Esophagus muscularis mucosa (tissue), 4 donors: ENCODE measurements at regions not wholly inside any gene's neighbourhood (a gene's known extent, or its start where the extent isn't known, plus 50 kb on each side); places are given as distances from the start of the nearest gene placed in this dataset.

ENCODE experiments used
- DNase-seq: peaks from one replicate; pipeline ENCODE4 v3.0.0-alpha.2; 2017; ENCODE audit errors: extremely low spot score
- H3K27ac ChIP-seq, 4 donors: fragments of 200-600 bp; sonication (generic); replicated peaks in 1 of 4; 1 replicate in 3 of 4; 2 replicates in 1 of 4; pipeline ENCODE4 v1.5.1; 2016 to 2019; ENCODE audit warnings: mild to moderate bottlenecking in 1 of 4
- H3K27me3 ChIP-seq, 4 donors: fragments of 200-600 bp; sonication (generic); one replicate each; pipeline versions ENCODE4 v1.5.1 to v1.6.0; 2016 to 2019
- H3K36me3 ChIP-seq, 4 donors: fragments of 200-600 bp; sonication (generic); one replicate each; pipeline ENCODE4 v1.5.1; 2016 to 2019
- H3K4me1 ChIP-seq, 4 donors: fragments of 200-600 bp; sonication (generic); one replicate each; pipeline ENCODE4 v1.5.1; 2016 to 2019
- H3K4me3 ChIP-seq, 4 donors: fragments of 200-600 bp; sonication (generic); 1 replicate in 2 of 4; 2 replicates in 2 of 4; pipeline ENCODE4 v1.5.1; 2016 to 2019; ENCODE audit warnings: mild to moderate bottlenecking in 4 of 4, moderate library complexity in 1 of 4
- H3K9me3 ChIP-seq, 4 donors: fragments of 200-600 bp; sonication (generic); 1 replicate in 3 of 4; 2 replicates in 1 of 4; pipeline ENCODE4 v1.5.1; 2016 to 2019
- CTCF ChIP-seq, 3 experiments: fragments of 200-600 bp in 2 of 3; fragments of 450-650 bp in 1 of 3; sonication (generic) in 2 of 3; IDR thresholded peaks; one replicate each; pipeline ENCODE4 v1.5.1; 2017 to 2019; ENCODE audit warnings: antibody characterized with exemption in 3 of 3, mild to moderate bottlenecking in 2 of 3, moderate library complexity in 1 of 3
- EP300 ChIP-seq: sonication (generic); formaldehyde crosslinking; IDR thresholded peaks from one replicate; pipeline ENCODE4 v1.6.1; 2017; ENCODE audit warnings: antibody characterized with exemption
- POLR2A ChIP-seq: fragments of 450-650 bp; IDR thresholded peaks from one replicate; pipeline ENCODE4 v1.6.1; 2017; ENCODE audit warnings: antibody characterized with exemption, moderate library complexity, mild to moderate bottlenecking, low read depth
- POLR2AphosphoS5 ChIP-seq, 2 donors: sonication (generic); formaldehyde crosslinking; IDR thresholded peaks; one replicate each; pipeline ENCODE4 v1.6.1; 2017; ENCODE audit warnings: antibody characterized with exemption in 2 of 2
- WGBS: methylation state at CpG from one replicate; pipeline ENCODE4 v1.1.5; 2018; 5-methylcytosine and 5-hydroxymethylcytosine counted together
- intact Hi-C: fragments of 100-400 bp; cut with DNase I; formaldehyde crosslinking; loops from one replicate; pipeline ENCODE4 v1.15.1; 2023

- Histone ChIP-seq H3K36me3 (no peaks in the 10 kb centered on the region), H3K27me3 (peaks cover 0 to 20% (median 0%) of the 10 kb centered on the region in 4 donors), H3K27ac (no peak overlapping the region), H3K4me1 (peaks cover 3 to 29% (median 23%) of the 10 kb centered on the region in 4 donors), H3K4me3 (no peak overlapping the region), H3K9me3 (no peaks in the 10 kb centered on the region)
- TF ChIP-seq POLR2A, result no peak
- no peak for TF ChIP-seq CTCF (IDR thresholded peaks at IDR 0.05)
- TF ChIP-seq POLR2AphosphoS5 (IDR thresholded peaks at IDR 0.05), result no peak
- TF ChIP-seq EP300, result no peak
- DNase-seq, result no peak
- 92% methylated on average over 9 of the region's 10 CpGs for WGBS
- intact Hi-C loops, result no loop called here
Measured at GRCh38 chr2:71849607-71850305, 297.9 kb downstream of the CYP26B1 start.

- no peak for DNase-seq
- Histone ChIP-seq H3K36me3 (no peaks in the 10 kb centered on the region), H3K27ac (no peak overlapping the region), H3K9me3 (no peaks in the 10 kb centered on the region), H3K4me3 (no peak overlapping the region), H3K4me1 (peaks cover 3 to 29% (median 23%) of the 10 kb centered on the region in 4 donors), H3K27me3 (peaks cover 0 to 20% (median 0%) of the 10 kb centered on the region in 4 donors)
- WGBS, result 83% methylated on average over 6 of the region's 6 CpGs
- intact Hi-C loops, result no loop called here
- TF ChIP-seq CTCF (IDR thresholded peaks at IDR 0.05), result no peak
- no peak for TF ChIP-seq POLR2AphosphoS5 (IDR thresholded peaks at IDR 0.05)
- TF ChIP-seq EP300, result no peak
- TF ChIP-seq POLR2A, result no peak
Measured at GRCh38 chr2:71849111-71849510, 298.6 kb downstream of the CYP26B1 start.

- H3K4me3 ChIP-seq, result no peak overlapping the region
- intact Hi-C loops, result no loop called here
- 73% methylated on average over 3 of the region's 3 CpGs for WGBS
Measured at GRCh38 chr2:71846669-71847291, 300.9 kb downstream of the CYP26B1 start.

GRCh38 chr2:71846072-71846471 lies 301.6 kb downstream of the CYP26B1 start:
- intact Hi-C loops, result no loop called here
- no peaks in the 10 kb centered on the region for H3K27me3 ChIP-seq
- no peak overlapping the region for H3K4me3 ChIP-seq
- DNase-seq, result peak; percentile 80
- H3K27ac ChIP-seq, result no peak overlapping the region
- H3K4me1 ChIP-seq, result peaks cover 3 to 13% (median 7%) of the 10 kb centered on the region in 4 donors
- no peaks in the 10 kb centered on the region for H3K9me3 ChIP-seq
- WGBS, result 96% methylated on average over 2 of the region's 2 CpGs
- TF ChIP-seq EP300 (no peak), POLR2AphosphoS5 (IDR thresholded peaks at IDR 0.05) (no peak), POLR2A (no peak), CTCF (IDR thresholded peaks at IDR 0.05) (no peak)
- H3K36me3 ChIP-seq, result no peaks in the 10 kb centered on the region

More at GRCh38 chr2:71846669-71847291, 300.9 kb downstream of the CYP26B1 start:
- no peaks in the 10 kb centered on the region for H3K27me3 ChIP-seq
- H3K36me3 ChIP-seq, result no peaks in the 10 kb centered on the region
- TF ChIP-seq POLR2AphosphoS5 (IDR thresholded peaks at IDR 0.05) (no peak), EP300 (no peak), POLR2A (no peak), CTCF (IDR thresholded peaks at IDR 0.05) (no peak)
- peaks cover 3 to 20% (median 13%) of the 10 kb centered on the region in 4 donors for H3K4me1 ChIP-seq
- DNase-seq, result peak; percentile 60
- no peaks in the 10 kb centered on the region for H3K9me3 ChIP-seq
- H3K27ac ChIP-seq, result no peak overlapping the region
